Endometrium (tissue), 2 donors: ENCODE measurements at regions not wholly inside any gene's neighbourhood (a gene's known extent, or its start where the extent isn't known, plus 50 kb on each side); places are given as distances from the start of the nearest gene placed in this dataset.
A peak's percentile ranks its signal among the peaks of the same experiment; 100 is the strongest.

Experiments
- FAIRE-seq: peaks from 2 replicates; lab custom pipeline; 2012; peaks lifted over from hg19 to GRCh38; lab: Jason Lieb, UNC
- donor health status: control.
- donor health status: control.

- no peak for FAIRE-seq
Measured at GRCh38 chr5:98564836-98565235, 208.6 kb upstream of the RGMB start.

GRCh38 chr5:98568336-98568735 lies 205.1 kb upstream of the RGMB start:
- no peak for FAIRE-seq

- no peak for FAIRE-seq
Measured at GRCh38 chr5:98569288-98569687, 204.2 kb upstream of the RGMB start.

- peak; percentile 98 for FAIRE-seq
Measured at GRCh38 chr5:98570010-98570409, 203.5 kb upstream of the RGMB start.

- FAIRE-seq, result no peak
Measured at GRCh38 chr5:98570661-98571191, 202.7 kb upstream of the RGMB start.

GRCh38 chr5:98573834-98574320 lies 199.6 kb upstream of the RGMB start:
- no peak for FAIRE-seq

- no peak for FAIRE-seq
Measured at GRCh38 chr5:98576275-98576674, 197.2 kb upstream of the RGMB start.

- FAIRE-seq, result no peak
Measured at GRCh38 chr5:98578438-98578837, 195.0 kb upstream of the RGMB start.

- no peak for FAIRE-seq
Measured at GRCh38 chr5:98581112-98581997, 192.1 kb upstream of the RGMB start.

- no peak for FAIRE-seq
Measured at GRCh38 chr5:98583586-98583985, 189.9 kb upstream of the RGMB start.

GRCh38 chr5:98585661-98586310 lies 187.7 kb upstream of the RGMB start:
- no peak for FAIRE-seq

- no peak for FAIRE-seq
Measured at GRCh38 chr5:98586581-98586980, 186.9 kb upstream of the RGMB start.

- no peak for FAIRE-seq
Measured at GRCh38 chr5:98587166-98587565, 186.3 kb upstream of the RGMB start.

GRCh38 chr5:98588215-98588614 lies 185.2 kb upstream of the RGMB start:
- FAIRE-seq, result peak; percentile 48

GRCh38 chr5:98593418-98593817 lies 180.0 kb upstream of the RGMB start:
- no peak for FAIRE-seq

GRCh38 chr5:98594098-98594497 lies 179.4 kb upstream of the RGMB start:
- FAIRE-seq, result no peak

- FAIRE-seq, result no peak
Measured at GRCh38 chr5:98599016-98599415, 174.4 kb upstream of the RGMB start.

GRCh38 chr5:98602534-98603112 lies 170.8 kb upstream of the RGMB start:
- no peak for FAIRE-seq

GRCh38 chr5:98603456-98603855 lies 170.0 kb upstream of the RGMB start:
- no peak for FAIRE-seq

- FAIRE-seq, result no peak
Measured at GRCh38 chr5:98604301-98604700, 169.2 kb upstream of the RGMB start.

GRCh38 chr5:98604721-98605425 lies 168.6 kb upstream of the RGMB start:
- no peak for FAIRE-seq

GRCh38 chr5:98605426-98605825 lies 168.0 kb upstream of the RGMB start:
- FAIRE-seq, result no peak
